ENCODE measurements at regions not wholly inside any gene's neighbourhood (a gene's known extent, or its start where the extent isn't known, plus 50 kb on each side); places are given as distances from the start of the nearest gene placed in this dataset.

DNA sequence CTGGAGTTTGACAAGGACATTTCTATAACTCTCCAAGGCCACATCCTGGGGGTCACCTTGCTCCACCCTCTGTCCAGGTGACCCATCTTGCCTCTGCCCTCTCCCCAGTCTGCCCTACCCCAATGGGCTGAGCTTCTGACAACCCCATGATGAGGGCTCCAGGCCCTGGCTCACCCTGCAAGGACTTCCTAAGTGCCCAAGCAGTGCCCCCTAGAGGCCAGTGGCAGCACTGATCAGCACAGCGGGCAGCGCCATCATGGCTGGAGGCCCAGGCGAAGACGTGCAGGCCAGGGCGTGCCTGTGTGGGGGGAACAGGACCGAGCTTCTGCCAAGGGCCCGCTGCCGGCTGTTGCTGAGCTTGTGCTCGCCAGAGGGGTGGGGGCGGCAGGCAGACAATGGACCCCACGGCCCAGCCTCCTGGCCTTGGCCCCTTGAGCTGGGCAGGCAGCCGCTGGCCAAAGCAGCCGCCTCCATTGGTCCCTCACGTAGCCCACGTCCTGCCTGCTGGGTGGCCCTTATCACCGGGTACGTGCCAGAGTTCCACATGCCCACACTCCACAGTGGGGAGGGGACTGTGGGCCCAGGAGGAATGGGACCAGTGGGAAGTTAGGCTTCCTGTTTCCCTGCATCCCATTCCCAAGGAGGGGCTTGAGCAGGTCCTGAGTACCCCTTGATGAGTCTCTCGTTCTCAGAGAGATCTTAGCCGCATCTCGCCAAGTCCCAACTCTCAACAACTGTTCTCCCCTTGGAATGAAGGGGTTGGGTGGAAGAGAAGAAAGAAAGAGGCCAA is 64.3 kb downstream of the MRPL14 start:
- no peaks in the 10 kb centered on the region for H3K27me3 ChIP-seq (ENCODE audit: control insufficient read depth, insufficient read depth, low read length)
- no peak for DNase-seq (ENCODE audit: low read depth)
- no peak overlapping the region for H3K4me3 ChIP-seq (ENCODE audit: low read depth, low read length)
- TF ChIP-seq, protein P1, sequence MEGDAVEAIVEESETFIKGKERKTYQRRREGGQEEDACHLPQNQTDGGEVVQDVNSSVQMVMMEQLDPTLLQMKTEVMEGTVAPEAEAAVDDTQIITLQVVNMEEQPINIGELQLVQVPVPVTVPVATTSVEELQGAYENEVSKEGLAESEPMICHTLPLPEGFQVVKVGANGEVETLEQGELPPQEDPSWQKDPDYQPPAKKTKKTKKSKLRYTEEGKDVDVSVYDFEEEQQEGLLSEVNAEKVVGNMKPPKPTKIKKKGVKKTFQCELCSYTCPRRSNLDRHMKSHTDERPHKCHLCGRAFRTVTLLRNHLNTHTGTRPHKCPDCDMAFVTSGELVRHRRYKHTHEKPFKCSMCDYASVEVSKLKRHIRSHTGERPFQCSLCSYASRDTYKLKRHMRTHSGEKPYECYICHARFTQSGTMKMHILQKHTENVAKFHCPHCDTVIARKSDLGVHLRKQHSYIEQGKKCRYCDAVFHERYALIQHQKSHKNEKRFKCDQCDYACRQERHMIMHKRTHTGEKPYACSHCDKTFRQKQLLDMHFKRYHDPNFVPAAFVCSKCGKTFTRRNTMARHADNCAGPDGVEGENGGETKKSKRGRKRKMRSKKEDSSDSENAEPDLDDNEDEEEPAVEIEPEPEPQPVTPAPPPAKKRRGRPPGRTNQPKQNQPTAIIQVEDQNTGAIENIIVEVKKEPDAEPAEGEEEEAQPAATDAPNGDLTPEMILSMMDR (IDR thresholded peaks at IDR 0.05; ENCODE audit: insufficient read depth, low read length, poor library complexity, severe bottlenecking) = peak; percentile 48
- no peaks in the 10 kb centered on the region for H3K36me3 ChIP-seq (ENCODE audit: control insufficient read depth, insufficient read depth, low read length)

DNA sequence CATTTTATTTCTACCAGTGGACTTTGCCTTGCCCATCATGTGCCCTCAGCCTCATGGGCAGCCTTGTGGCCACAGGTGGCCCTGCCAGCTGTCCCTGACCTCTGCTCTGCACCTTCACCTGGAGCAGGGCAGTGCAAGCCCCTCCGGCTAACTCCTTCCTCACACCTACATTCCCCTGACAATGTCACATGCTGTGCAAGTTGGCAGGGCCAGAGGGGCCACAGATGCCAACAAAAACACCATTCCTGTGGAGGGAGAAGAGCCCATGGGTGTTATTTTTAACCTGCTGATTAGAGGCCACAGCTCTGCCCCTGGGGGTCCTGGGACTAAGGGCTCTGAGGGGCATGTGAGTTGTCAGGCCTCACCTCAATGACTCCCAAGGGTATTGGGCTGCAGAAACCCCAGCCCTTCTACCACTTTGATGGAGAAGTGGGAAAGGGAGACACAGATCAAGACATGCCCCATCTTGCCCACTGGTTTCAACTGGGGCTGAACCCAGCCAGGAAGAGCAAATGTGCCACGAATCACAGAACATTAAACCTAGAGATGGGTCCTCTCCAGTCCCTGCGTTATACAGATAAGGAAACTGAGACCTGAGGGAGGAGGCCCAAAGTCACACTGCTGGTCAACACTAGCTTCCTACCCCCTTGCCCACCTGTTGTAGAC is 65.0 kb downstream of the MRPL14 start:
- no peak for DNase-seq (ENCODE audit: low read depth)
- TF ChIP-seq, protein P1 (IDR thresholded peaks at IDR 0.05; ENCODE audit: insufficient read depth, low read length, poor library complexity, severe bottlenecking) = no peak
- Histone ChIP-seq H3K4me3 (ENCODE audit: low read depth, low read length) (no peak overlapping the region), H3K36me3 (ENCODE audit: control insufficient read depth, insufficient read depth, low read length) (no peaks in the 10 kb centered on the region), H3K27me3 (ENCODE audit: control insufficient read depth, insufficient read depth, low read length) (no peaks in the 10 kb centered on the region)

DNA sequence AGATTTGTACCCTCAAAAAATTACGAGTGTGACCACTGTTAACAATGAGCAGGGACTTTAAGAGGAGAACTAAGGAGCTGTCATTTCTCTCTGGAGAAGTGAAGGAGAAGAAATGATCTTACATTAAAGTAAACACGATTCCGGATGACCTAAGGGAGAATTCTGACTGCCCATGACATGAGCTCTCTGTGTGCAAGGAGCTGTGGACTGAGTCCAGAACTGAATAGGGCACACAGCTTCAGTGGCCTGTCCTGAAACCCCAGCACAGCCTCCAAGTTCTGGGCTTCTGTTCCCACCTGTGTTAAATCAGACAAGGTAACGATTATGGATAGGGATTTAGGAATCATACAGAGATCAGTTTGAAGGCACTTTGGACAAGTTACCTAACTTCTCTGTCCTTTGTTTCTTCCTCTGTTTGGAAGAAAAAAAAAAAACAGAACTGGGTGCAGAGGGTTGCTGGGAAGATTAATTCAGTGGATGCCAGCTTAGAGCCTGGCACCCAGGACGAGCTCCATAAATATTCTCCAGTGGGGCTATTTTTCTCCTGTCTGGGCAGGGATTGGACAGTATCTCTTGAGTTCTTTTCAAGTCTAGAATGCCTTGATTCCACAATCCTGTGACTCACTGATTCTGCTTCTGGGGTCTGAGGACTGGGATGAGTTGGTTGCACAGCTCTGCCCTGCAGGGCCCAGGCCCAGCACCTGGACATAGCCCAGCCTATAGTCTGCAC is 65.7 kb downstream of the MRPL14 start:
- TF ChIP-seq, protein P1 (IDR thresholded peaks at IDR 0.05; ENCODE audit: insufficient read depth, low read length, poor library complexity, severe bottlenecking) = no peak
- Histone ChIP-seq H3K27me3 (ENCODE audit: control insufficient read depth, insufficient read depth, low read length) (no peaks in the 10 kb centered on the region), H3K4me3 (ENCODE audit: low read depth, low read length) (no peak overlapping the region), H3K36me3 (ENCODE audit: control insufficient read depth, insufficient read depth, low read length) (no peaks in the 10 kb centered on the region)
- DNase-seq (ENCODE audit: low read depth) = no peak

DNA sequence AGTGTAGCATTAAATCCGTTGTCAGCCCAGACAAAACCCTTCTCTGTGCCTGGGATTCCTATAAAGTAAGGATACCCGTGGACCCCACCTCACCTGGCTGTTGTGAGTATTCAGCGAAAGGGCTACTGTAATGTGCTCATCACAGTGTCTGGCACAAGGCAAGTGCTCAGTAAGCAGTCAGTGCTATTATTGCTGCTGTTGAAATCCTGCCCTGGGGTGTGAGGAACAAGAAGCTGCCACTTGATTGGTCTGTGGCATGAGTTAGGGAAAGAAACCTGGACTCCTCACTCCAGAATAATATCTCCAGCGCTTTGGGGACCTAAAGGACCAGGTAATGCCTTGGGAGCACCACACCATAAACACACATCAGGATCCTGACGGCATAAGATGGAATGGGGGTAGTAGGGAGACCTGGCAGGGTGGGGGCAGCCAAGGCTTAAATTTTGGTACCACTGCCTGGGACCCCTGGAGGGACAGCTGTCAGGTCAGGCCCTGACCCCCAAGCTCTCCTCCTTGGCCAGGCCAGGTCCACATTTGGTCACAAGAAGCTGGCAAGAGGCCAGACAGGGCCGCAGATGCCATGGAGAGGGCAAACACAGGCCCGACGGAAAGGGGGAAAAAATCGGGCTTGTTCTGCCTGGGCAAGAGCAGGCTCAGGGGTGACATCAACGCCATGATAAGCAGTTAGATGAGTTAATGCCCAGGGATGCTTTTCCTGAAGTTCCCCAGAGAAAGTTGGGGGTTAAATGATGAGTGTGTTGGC is 66.5 kb downstream of the MRPL14 start:
- Histone ChIP-seq H3K4me3 (ENCODE audit: low read depth, low read length) (no peak overlapping the region), H3K27me3 (ENCODE audit: control insufficient read depth, insufficient read depth, low read length) (no peaks in the 10 kb centered on the region), H3K36me3 (ENCODE audit: control insufficient read depth, insufficient read depth, low read length) (no peaks in the 10 kb centered on the region)
- no peak for DNase-seq (ENCODE audit: low read depth)
- TF ChIP-seq, protein P1 (IDR thresholded peaks at IDR 0.05; ENCODE audit: insufficient read depth, low read length, poor library complexity, severe bottlenecking) = no peak

DNA sequence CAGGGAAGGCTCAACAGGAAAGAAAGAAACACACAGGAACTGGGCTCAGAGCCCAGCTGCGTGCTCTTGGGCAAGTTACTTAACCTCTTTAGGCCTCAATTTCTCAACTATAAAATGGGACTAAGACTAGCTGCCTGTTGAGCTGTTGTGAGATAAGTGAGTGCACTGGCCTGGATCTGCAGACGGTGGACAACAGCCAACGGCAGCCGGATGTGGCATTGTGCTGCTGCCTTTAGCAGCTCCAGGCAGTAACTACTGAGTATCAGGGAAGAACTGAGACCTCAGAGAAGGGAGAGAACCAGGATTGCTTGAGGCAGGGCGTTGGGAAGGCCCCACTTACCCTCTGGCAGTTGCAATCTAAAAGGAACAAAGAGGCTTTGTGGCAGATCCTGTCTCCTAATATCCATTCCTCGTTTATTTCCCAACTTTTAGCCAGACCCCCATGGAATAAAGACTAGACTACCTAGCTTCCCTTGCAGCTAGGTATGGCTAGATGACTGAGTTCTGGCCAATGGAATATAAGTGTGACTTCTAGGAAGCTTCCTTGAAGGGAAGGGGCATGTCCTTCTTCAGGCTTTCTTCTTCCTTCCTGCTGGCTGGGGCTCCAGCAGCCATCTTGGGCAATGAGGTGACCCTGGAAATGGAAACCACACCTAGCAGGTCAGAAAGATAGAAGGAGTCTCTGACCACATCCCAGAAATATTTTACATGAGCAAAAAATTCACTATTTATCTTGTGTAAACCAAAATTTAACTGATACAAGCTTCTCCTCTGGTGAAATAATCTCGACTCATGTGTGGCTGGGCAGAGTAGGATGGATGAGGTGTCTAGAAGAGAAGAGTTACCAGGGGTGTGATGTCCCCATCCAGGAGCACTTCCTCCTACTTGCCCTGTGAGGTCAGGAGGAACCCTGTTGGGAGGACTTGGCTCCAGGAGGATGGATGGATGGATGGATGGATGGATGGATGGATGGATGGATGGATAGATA is 67.6 kb downstream of the MRPL14 start:
- Histone ChIP-seq H3K27me3 (ENCODE audit: control insufficient read depth, insufficient read depth, low read length) (no peaks in the 10 kb centered on the region), H3K4me3 (ENCODE audit: low read depth, low read length) (no peak overlapping the region), H3K36me3 (ENCODE audit: control insufficient read depth, insufficient read depth, low read length) (no peaks in the 10 kb centered on the region)
- no peak for DNase-seq (ENCODE audit: low read depth)
- TF ChIP-seq, protein P1 (IDR thresholded peaks at IDR 0.05; ENCODE audit: insufficient read depth, low read length, poor library complexity, severe bottlenecking) = no peak
